Neural cell (in vitro differentiated cells): ENCODE measurements at regions not wholly inside any gene's neighbourhood (a gene's known extent, or its start where the extent isn't known, plus 50 kb on each side); places are given as distances from the start of the nearest gene placed in this dataset.

ENCODE experiments used
- H2AFZ ChIP-seq: fragments of 200-600, 300-800 bp; sonication (generic), shearing (Covaris generic); 2 replicates; pipeline ENCODE4 v1.6.0; 2014; ENCODE audit warnings: low read depth, mild to moderate bottlenecking, antibody characterized with exemption, low read length, moderate library complexity
- H3F3A ChIP-seq: fragments of 200-600 bp; shearing (Covaris generic); 2 replicates; pipeline ENCODE4 v1.6.1; 2016; ENCODE audit warnings: mild to moderate bottlenecking, moderate library complexity, mixed read lengths, antibody characterized with exemption, low read length; ENCODE audit not compliant: insufficient read depth, poor library complexity, severe bottlenecking
- H3K27ac ChIP-seq: fragments of 200-600, 300-800 bp; sonication (generic), shearing (Covaris generic); 2 replicates; pipeline ENCODE4 v1.5.1; 2014; ENCODE audit warnings: mild to moderate bottlenecking, low read length, moderate library complexity
- H3K27me3 ChIP-seq: fragments of 300-800, 200-600 bp; sonication (generic), shearing (Covaris generic); 2 replicates; pipeline ENCODE4 v1.6.0; 2014; ENCODE audit warnings: mild to moderate bottlenecking, low read depth, low read length, moderate library complexity; ENCODE audit not compliant: insufficient read depth
- H3K36me3 ChIP-seq: fragments of 300-800, 200-600 bp; sonication (generic), shearing (Covaris generic); 2 replicates; pipeline ENCODE4 v1.5.1; 2014; ENCODE audit warnings: mild to moderate bottlenecking, antibody characterized with exemption, low read length, moderate library complexity; ENCODE audit not compliant: insufficient read depth
- H3K4me2 ChIP-seq: fragments of 300-800, 200-600 bp; sonication (generic), shearing (Covaris generic); 2 replicates; pipeline ENCODE4 v1.6.0; 2014; ENCODE audit warnings: mild to moderate bottlenecking, low read length
- H3K4me3 ChIP-seq: fragments of 300-800, 200-600 bp; sonication (generic), shearing (Covaris generic); 2 replicates; pipeline ENCODE4 v1.5.1; 2014; ENCODE audit warnings: mild to moderate bottlenecking, low read length, moderate library complexity
- H3K79me2 ChIP-seq: fragments of 200-600 bp; shearing (Covaris generic); replicated peaks from 2 replicates; pipeline ENCODE4 v1.6.0; 2014; ENCODE audit warnings: mild to moderate bottlenecking, low read length, moderate library complexity; ENCODE audit not compliant: insufficient read depth
- H3K9ac ChIP-seq: fragments of 300-800, 200-600 bp; sonication (generic), shearing (Covaris generic); 2 replicates; pipeline ENCODE4 v1.6.1; 2016; ENCODE audit warnings: mild to moderate bottlenecking, low read length, mixed read lengths
- H3K9me2 ChIP-seq: fragments of 200-600 bp; shearing (Covaris generic); 2 replicates; pipeline ENCODE4 v1.6.1; 2016; ENCODE audit warnings: mild to moderate bottlenecking, low read length, mixed read lengths; ENCODE audit not compliant: insufficient read depth
- H3K9me3 ChIP-seq: fragments of 200-600, 300-800 bp; sonication (generic), shearing (Covaris generic); 2 replicates; pipeline ENCODE4 v1.6.1; 2016; ENCODE audit warnings: mild to moderate bottlenecking, mixed run types, low read length, moderate library complexity, mixed read lengths
- H4K20me1 ChIP-seq: fragments of 200-600 bp; shearing (Covaris generic); 2 replicates; pipeline ENCODE4 v1.6.1; 2016; ENCODE audit warnings: mild to moderate bottlenecking, mixed run types; ENCODE audit not compliant: insufficient read depth
- EZH2 ChIP-seq: fragments of 200-600, 300-800 bp; shearing (Covaris generic), sonication (generic); IDR thresholded peaks from 2 replicates; pipeline ENCODE4 v1.6.1; 2014; ENCODE audit warnings: antibody characterized with exemption, low read length, borderline replicate concordance, mild to moderate bottlenecking; ENCODE audit not compliant: insufficient read depth, poor library complexity, severe bottlenecking
- MXI1 ChIP-seq: fragments of 450-650 bp; conservative IDR thresholded peaks from 2 replicates; pipeline ENCODE4 v1.6.1; 2014; ENCODE audit warnings: antibody characterized with exemption, mild to moderate bottlenecking; ENCODE audit not compliant: poor library complexity, severe bottlenecking
- POLR2AphosphoS5 ChIP-seq: IDR thresholded peaks from 2 replicates; pipeline ENCODE4 v1.6.1; 2012
- RAD21 ChIP-seq: fragments of 450-650 bp; conservative IDR thresholded peaks from 2 replicates; pipeline ENCODE4 v1.6.1; 2014; ENCODE audit warnings: antibody characterized with exemption, mild to moderate bottlenecking, moderate library complexity
- SMC3 ChIP-seq: fragments of 450-650 bp; conservative IDR thresholded peaks from 2 replicates; pipeline ENCODE4 v1.6.1; 2014; ENCODE audit warnings: antibody characterized with exemption, mild to moderate bottlenecking, moderate library complexity; ENCODE audit not compliant: poor library complexity
- TAF1 ChIP-seq: IDR thresholded peaks from 2 replicates; pipeline ENCODE4 v1.6.1; 2012; ENCODE audit warnings: low read depth
- TF ChIP-seq, protein P1 (sequence below): fragments of 450-650 bp; IDR thresholded peaks from 2 replicates; pipeline ENCODE4 v1.5.1; 2014; ENCODE audit warnings: antibody characterized with exemption, mild to moderate bottlenecking, moderate library complexity; ENCODE audit not compliant: poor library complexity, severe bottlenecking
- TF ChIP-seq, protein P2 (sequence below): IDR thresholded peaks from 2 replicates; pipeline ENCODE4 v1.6.1; 2012; ENCODE audit warnings: borderline replicate concordance

DNA sequence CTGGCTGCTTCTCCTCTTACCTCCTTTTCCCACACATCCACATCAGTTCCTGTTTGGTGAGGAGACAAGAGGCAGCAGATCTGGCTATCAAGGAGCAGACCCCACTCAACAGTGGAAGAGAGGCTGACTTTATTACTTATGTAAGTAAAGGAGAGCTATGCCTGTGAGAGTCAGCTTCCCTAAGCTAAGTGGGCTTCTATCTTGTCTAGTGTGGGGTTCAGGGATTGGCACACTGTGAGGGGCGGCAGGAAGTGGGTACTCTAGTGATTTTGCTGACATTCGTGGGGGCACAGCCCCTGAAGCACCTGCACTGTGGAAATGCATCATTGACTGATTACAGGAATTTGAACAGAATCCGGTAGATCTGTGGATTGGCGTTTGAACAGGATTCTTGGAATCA is 163.5 kb upstream of the IRX1 start:
- no peaks in the 10 kb centered on the region for H3K79me2 ChIP-seq
- TF ChIP-seq SMC3 (no peak), TAF1 (no peak), RAD21 (no peak), EZH2 (no peak)
- TF ChIP-seq, protein P1, sequence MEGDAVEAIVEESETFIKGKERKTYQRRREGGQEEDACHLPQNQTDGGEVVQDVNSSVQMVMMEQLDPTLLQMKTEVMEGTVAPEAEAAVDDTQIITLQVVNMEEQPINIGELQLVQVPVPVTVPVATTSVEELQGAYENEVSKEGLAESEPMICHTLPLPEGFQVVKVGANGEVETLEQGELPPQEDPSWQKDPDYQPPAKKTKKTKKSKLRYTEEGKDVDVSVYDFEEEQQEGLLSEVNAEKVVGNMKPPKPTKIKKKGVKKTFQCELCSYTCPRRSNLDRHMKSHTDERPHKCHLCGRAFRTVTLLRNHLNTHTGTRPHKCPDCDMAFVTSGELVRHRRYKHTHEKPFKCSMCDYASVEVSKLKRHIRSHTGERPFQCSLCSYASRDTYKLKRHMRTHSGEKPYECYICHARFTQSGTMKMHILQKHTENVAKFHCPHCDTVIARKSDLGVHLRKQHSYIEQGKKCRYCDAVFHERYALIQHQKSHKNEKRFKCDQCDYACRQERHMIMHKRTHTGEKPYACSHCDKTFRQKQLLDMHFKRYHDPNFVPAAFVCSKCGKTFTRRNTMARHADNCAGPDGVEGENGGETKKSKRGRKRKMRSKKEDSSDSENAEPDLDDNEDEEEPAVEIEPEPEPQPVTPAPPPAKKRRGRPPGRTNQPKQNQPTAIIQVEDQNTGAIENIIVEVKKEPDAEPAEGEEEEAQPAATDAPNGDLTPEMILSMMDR: no peak
- H3K27ac ChIP-seq: no peak overlapping the region
- H2AFZ ChIP-seq: no peak overlapping the region
- no peaks in the 10 kb centered on the region for H3F3A ChIP-seq
- no peaks in the 10 kb centered on the region for H3K9me2 ChIP-seq
- H3K9me3 ChIP-seq: no peaks in the 10 kb centered on the region
- no peaks in the 10 kb centered on the region for H3K27me3 ChIP-seq
- no peaks in the 10 kb centered on the region for H3K36me3 ChIP-seq
- no peaks in the 10 kb centered on the region for H4K20me1 ChIP-seq
- H3K4me2 ChIP-seq: no peak overlapping the region
- no peak overlapping the region for H3K9ac ChIP-seq
- no peak overlapping the region for H3K4me3 ChIP-seq

DNA sequence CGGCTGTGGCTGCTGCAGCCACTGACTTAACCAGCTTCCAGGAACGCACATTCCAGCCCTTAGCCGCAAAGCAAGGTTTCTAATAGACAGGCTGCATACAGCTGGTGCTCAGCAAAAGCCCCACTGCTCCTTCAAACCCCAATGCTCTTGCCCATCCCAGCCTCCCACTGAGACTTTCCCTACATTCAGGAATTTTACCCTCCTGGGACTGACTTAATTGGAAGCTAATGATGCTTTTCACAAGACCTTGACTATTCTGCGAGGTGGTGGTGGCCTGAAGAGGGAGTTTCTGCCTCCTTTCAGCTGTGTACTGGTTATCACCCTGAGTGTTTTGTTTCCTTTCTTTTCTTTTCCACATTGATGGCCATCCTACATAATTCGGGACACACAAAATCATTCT is 164.9 kb upstream of the IRX1 start:
- H3K9me3 ChIP-seq: no peaks in the 10 kb centered on the region
- no peak for TF ChIP-seq POLR2AphosphoS5
- TF ChIP-seq, protein P2, sequence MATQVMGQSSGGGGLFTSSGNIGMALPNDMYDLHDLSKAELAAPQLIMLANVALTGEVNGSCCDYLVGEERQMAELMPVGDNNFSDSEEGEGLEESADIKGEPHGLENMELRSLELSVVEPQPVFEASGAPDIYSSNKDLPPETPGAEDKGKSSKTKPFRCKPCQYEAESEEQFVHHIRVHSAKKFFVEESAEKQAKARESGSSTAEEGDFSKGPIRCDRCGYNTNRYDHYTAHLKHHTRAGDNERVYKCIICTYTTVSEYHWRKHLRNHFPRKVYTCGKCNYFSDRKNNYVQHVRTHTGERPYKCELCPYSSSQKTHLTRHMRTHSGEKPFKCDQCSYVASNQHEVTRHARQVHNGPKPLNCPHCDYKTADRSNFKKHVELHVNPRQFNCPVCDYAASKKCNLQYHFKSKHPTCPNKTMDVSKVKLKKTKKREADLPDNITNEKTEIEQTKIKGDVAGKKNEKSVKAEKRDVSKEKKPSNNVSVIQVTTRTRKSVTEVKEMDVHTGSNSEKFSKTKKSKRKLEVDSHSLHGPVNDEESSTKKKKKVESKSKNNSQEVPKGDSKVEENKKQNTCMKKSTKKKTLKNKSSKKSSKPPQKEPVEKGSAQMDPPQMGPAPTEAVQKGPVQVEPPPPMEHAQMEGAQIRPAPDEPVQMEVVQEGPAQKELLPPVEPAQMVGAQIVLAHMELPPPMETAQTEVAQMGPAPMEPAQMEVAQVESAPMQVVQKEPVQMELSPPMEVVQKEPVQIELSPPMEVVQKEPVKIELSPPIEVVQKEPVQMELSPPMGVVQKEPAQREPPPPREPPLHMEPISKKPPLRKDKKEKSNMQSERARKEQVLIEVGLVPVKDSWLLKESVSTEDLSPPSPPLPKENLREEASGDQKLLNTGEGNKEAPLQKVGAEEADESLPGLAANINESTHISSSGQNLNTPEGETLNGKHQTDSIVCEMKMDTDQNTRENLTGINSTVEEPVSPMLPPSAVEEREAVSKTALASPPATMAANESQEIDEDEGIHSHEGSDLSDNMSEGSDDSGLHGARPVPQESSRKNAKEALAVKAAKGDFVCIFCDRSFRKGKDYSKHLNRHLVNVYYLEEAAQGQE: no peak
- TF ChIP-seq MXI1: no peak
- TF ChIP-seq EZH2: no peak
- no peak overlapping the region for H3K4me3 ChIP-seq
- no peaks in the 10 kb centered on the region for H3K79me2 ChIP-seq
- H3K27ac ChIP-seq: no peak overlapping the region
- no peak overlapping the region for H3K4me2 ChIP-seq
- no peaks in the 10 kb centered on the region for H3K9me2 ChIP-seq
- H3F3A ChIP-seq: no peaks in the 10 kb centered on the region
- no peak overlapping the region for H3K9ac ChIP-seq
- no peaks in the 10 kb centered on the region for H3K36me3 ChIP-seq
- no peak overlapping the region for H2AFZ ChIP-seq
- no peaks in the 10 kb centered on the region for H3K27me3 ChIP-seq
- H4K20me1 ChIP-seq: no peaks in the 10 kb centered on the region

DNA sequence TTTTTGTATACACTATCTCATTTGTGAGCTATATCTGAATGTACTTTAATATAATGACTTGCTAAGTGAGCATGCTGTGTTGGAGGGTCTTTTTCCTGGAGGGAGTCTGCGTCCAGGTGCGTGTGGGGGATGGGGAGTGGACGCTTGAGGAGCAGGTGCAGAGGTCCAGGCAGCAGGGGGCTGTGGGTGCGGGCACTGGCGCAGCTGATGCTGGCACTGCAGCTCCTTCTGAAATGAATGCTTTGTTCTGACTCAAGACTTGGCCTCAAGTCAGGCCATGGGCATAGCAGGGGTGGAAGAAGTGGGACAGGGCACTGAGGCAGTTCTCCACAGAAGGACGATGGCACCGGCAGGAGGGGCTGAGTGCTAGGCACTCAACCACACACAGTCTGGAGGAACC is 165.7 kb upstream of the IRX1 start:
- H3K4me2 ChIP-seq: no peak overlapping the region
- H3K27me3 ChIP-seq: no peaks in the 10 kb centered on the region
- no peak overlapping the region for H3K9ac ChIP-seq
- TF ChIP-seq RAD21 (no peak), TAF1 (no peak)
- TF ChIP-seq, protein P2: no peak
- TF ChIP-seq, protein P1: no peak
- no peaks in the 10 kb centered on the region for H3K9me2 ChIP-seq
- H3K36me3 ChIP-seq: no peaks in the 10 kb centered on the region
- H3F3A ChIP-seq: no peaks in the 10 kb centered on the region
- H4K20me1 ChIP-seq: no peaks in the 10 kb centered on the region
- no peaks in the 10 kb centered on the region for H3K9me3 ChIP-seq
- no peak overlapping the region for H2AFZ ChIP-seq
- H3K79me2 ChIP-seq: no peaks in the 10 kb centered on the region
- H3K4me3 ChIP-seq: no peak overlapping the region
- no peak overlapping the region for H3K27ac ChIP-seq
